ENCODE measurements at regions not wholly inside any gene's neighbourhood (a gene's known extent, or its start where the extent isn't known, plus 50 kb on each side); places are given as distances from the start of the nearest gene placed in this dataset.

DNA sequence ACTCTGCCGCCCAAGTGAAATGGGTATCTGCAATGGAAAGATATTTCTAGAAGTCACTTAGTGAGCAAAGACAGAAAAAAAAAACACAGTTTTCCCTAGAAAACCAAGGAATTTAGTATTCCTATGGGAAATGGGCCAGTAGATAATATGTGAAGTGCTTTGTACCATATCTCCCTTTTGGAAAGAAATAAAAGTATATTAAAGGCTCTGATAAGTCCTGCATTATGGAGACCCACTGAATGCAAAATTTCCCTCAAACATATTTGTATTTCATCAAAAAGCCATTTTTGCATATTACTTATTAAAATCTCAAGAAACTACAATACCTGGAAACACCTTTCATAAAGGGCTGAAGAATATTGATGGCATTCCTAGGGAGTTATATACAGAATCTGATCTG is 51.6 kb upstream of the DYNLRB2 start:
- TF ChIP-seq GATA3 (IDR thresholded peaks at IDR 0.05; ENCODE audit: low read depth, low read length) (no peak), GATA2 (IDR thresholded peaks at IDR 0.05; ENCODE audit: low read depth, low read length) (no peak)

DNA sequence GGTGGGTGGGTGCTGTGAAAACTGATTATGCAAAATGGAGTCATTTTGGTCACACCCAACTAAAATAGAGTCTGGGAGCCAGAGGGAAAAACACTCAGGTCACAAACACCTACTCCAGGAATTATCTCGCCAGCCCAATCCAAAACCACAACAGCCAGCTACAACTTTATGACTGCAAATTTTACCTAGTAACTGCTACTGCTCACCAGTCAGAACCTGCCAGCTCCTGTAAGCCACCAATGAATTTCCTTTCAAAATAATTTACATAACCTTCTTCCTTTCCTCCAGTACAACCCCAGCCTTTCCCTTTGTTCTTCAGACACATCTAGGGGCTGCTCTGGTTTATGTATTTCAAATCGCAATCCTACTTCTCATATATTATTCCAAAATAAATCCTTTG is 52.6 kb upstream of the DYNLRB2 start:
- TF ChIP-seq GATA2 (IDR thresholded peaks at IDR 0.05; ENCODE audit: low read depth, low read length) (no peak), GATA3 (IDR thresholded peaks at IDR 0.05; ENCODE audit: low read depth, low read length) (no peak)

DNA sequence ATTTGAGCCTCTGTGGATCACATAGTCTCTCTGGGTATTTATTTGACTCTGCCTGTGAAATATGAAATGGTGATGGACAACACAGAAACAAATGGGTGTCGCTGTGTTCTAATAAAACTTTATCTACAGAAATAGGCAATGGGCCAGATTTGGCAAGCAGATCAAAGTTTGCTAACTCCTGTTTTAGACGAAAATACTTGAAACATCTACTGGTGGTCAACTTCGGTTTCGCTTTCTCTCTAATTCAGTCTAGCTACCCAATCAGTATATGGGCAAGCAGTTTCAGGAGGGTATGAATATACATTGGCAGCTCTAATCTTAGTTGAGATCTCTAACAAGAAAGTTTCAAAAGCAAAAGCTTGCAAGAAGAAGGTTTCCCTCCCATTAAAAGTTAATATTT is 60.1 kb upstream of the DYNLRB2 start:
- TF ChIP-seq GATA2 (IDR thresholded peaks at IDR 0.05; ENCODE audit: low read depth, low read length) (no peak), GATA3 (IDR thresholded peaks at IDR 0.05; ENCODE audit: low read depth, low read length) (no peak)

DNA sequence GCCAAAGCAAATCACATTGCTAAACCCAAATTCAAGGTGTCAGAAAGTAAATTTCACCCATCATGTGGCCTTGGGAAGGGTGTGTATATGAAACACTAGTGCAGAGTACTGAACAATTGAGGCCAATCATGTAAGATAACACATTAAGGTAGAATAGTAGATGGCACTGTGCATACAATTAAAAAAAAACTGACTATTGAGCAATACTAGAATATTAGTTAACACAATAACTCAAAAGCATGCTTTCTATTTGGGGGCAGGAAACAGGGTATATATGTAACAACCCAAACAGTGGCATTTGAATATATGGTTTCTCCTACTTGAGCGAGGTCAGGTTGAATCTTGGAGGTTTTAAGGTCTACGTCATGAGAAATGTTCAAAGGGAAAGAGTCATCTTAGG is 63.0 kb upstream of the DYNLRB2 start:
- TF ChIP-seq GATA3 (IDR thresholded peaks at IDR 0.05; ENCODE audit: low read depth, low read length) (no peak), GATA2 (IDR thresholded peaks at IDR 0.05; ENCODE audit: low read depth, low read length) (no peak)

DNA sequence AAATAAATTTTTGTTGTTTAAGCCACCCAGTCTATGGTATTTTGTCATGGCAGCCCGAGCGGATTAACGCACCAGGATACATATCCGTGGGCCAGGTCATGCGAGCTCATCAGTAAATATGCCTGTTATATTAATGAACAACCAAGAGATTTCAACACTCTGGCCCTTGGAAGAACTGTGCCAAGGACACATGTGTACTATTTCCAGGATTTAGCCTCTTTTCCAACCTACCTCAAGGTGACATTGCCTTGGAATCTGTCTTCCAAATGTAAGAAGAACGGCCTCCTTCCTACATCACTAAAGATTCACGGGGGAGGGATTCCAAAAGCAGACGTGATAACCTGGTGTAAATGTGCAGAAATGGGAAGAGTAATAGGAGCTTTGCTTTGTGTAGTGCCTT is 72.8 kb upstream of the DYNLRB2 start:
- TF ChIP-seq GATA2 (IDR thresholded peaks at IDR 0.05; ENCODE audit: low read depth, low read length): no peak
- TF ChIP-seq GATA3 (IDR thresholded peaks at IDR 0.05; ENCODE audit: low read depth, low read length): no peak

DNA sequence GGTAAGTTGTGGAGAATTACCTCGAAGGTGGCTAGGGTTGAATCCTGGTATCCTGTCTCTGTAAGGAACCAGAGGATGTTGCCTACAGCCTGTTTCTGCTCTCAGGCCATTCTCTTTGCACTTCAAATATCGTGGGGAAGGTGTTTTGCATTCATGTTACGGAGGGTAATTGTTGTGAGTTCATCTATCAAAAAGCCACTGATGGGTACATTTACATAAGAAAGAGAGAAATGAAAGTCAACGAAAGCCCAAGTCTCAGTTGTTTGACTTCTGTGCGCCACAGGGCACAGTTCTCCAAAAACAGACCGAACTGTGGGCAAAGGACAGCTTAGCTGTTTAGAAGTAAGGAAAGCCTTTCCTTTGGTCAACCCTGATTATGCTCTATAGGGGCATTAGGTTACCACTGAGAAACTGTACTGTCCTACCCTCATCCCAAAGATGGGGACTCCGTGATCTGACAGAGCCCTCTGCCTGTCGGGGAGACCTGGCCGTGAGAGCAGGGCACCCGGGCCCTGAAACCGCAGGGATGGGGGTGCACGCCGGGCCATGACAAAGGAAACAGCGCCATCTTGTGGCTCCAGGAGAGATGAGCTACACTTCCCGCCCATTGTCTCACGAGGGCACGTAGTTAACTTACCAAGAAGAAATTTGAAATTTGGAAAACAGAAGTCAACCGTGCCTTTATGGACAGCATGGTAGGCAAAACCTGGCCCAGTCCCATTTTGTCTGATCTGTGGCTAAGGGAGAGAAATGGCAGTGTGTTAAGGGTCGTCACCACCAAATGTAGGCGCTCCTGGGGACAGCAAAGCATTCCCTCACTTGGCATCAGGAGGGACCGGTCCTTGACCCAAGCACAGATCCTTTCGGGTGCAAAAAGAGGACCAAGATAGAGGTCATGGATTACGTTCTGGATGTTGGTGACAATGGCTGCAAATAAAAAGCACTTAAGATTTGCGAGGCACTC is 74.5 kb upstream of the DYNLRB2 start:
- no peak for TF ChIP-seq GATA3 (IDR thresholded peaks at IDR 0.05; ENCODE audit: low read depth, low read length)
- TF ChIP-seq GATA2 (IDR thresholded peaks at IDR 0.05; ENCODE audit: low read depth, low read length): no peak

DNA sequence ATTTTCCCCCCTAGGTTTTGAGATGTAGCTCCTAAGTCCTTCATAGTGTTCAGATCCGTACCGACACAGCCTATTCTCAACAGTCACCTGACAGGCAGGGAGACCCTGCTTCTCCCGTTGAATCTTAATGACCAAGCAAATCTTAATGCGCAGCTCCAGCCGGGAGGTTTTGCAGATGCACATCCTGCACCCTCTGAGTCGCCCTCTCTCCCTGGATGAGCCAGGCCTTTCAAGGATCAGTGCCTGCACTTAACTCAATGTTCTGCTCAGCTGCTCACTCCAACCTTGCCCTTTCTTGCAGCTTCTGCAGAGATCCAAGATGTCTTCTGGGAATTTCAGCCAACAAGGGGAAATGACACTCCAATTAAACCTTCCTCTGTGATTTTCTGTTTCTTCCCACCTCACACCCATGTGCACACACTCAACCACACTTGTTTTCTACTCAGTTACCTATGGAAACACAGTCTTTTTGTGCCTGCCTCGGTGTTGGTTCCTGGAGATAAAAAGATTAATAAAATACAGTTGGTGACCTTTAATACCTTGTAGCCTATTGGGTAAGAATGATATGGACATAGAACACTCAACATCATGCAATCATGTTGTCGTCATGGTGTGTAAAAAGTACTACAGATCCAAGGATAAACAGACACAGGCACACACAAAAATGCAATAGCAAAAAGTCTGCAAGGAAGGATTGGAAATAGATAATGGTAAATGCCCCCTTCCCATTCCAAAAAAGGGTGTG is 76.9 kb upstream of the DYNLRB2 start:
- TF ChIP-seq GATA2 (IDR thresholded peaks at IDR 0.05; ENCODE audit: low read depth, low read length) (no peak), GATA3 (IDR thresholded peaks at IDR 0.05; ENCODE audit: low read depth, low read length) (no peak)

DNA sequence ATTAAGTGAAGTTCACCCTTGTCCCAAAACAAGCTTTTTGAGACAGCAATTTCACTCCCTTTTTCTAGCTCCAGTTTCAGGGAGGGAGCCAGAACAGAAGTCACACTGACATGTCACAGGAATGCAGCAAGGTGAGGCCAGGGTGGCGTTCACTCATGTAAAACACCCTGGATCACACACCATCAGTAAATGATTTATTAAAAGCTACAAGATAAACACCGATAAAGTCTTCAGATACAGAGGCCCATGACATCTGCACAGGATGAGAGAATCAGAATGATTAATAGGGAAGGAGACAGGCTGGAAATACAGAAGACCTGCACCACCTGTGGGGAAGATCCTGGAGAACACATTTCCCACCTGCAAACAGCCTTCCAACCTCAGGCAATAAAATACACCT is 77.5 kb upstream of the DYNLRB2 start:
- no peak for TF ChIP-seq GATA2 (IDR thresholded peaks at IDR 0.05; ENCODE audit: low read depth, low read length)

DNA sequence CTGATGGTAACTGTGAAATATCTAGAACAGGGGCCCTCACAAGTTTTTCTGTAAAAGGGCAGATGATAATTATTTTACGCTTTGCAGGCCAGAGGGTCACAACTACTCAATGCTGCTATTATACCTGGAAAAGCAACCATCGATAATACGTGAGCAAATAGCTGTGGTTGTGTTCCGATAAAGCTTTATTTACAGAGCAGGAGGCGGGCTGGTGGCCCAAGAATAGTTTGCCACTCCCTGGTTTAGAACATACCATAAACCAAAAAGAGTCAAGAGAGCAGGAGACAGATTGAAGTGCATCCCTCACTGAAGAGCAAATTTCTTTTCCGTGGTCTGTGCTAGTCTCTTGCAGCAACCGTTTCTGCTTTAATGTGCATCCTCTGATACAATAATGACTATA is 77.9 kb upstream of the DYNLRB2 start:
- TF ChIP-seq GATA3 (IDR thresholded peaks at IDR 0.05; ENCODE audit: low read depth, low read length): no peak

DNA sequence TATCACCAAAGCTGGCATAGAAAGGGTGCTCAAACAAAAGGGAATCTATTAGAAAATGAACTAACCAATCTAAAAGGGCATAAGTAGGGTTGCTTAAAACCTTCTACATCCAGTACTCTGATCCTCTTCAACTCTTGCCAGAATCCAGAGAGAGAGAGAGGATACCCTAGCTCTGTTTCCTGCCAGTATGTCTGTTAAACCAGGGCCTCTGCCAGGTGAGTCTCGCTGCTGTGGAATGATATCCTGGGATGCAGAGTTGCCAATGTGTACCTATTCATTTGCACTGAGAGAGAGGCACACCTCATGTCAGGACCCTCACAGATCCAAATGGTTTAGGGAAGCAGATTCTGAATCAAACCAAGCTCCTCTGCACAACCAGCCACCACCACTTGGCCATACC is 79.8 kb upstream of the DYNLRB2 start:
- TF ChIP-seq GATA2 (IDR thresholded peaks at IDR 0.05; ENCODE audit: low read depth, low read length) (no peak), GATA3 (IDR thresholded peaks at IDR 0.05; ENCODE audit: low read depth, low read length) (no peak)

DNA sequence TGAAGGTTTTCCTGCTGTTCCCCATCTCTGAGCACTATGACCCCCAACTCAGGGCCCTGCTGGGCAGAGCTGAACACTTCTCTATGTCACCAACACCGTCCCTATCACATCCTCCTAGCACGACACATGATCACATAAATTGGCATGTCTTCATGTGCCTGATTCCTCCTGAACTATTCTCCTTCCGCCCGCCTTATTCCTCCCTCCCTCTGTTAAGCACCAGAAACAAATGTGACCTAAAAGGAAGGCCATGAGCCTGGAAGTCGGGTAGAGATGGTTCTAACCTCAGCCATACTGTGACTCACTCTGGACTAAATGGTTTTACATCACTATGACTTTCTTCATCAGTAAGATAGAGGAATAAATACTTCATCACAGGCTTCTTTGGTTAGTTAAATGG is 80.8 kb upstream of the DYNLRB2 start:
- TF ChIP-seq GATA3 (IDR thresholded peaks at IDR 0.05; ENCODE audit: low read depth, low read length): no peak
- no peak for TF ChIP-seq GATA2 (IDR thresholded peaks at IDR 0.05; ENCODE audit: low read depth, low read length)

DNA sequence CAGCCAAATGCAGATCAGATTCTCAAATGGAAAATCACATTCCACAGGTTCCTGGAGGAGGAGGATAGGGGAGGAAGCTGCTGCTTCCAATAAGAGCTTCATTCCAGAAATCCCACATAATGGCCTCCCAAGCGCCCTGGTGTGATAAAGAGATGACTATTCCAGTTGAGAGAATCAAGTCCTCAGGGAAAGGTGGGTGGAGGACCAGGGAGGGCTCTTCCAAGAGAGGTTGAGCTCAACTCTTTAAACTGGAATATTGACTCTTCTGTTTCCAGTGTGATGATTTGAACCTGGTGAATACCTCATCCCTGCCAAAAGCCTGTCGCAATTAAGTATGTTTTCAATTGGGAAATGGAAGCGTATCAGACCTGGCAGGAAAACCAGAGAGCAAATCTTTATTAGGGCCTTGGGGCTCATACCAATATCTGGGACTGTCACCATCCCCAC is 81.4 kb upstream of the DYNLRB2 start:
- TF ChIP-seq GATA2 (IDR thresholded peaks at IDR 0.05; ENCODE audit: low read depth, low read length) (no peak), GATA3 (IDR thresholded peaks at IDR 0.05; ENCODE audit: low read depth, low read length) (no peak)

DNA sequence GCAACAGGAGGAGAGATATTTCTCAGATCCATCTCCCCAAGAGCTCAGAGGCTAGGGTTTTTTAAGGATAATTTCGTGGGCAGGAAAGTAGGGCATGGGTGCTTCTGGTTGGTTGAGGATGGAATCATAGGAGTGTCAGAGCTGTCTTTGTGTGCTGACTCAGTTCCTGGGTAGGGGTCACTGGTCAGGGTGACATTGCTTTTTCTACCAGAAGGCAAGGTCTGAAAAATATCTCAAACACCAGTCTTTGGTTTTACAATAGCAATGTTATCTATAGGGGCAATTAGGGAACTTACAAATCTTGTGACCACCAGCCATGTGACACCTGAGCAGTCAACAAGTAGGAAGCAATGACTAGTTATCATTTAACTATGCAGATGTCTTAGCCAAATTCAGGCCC is 82.9 kb upstream of the DYNLRB2 start:
- no peak for TF ChIP-seq GATA2 (IDR thresholded peaks at IDR 0.05; ENCODE audit: low read depth, low read length)
- TF ChIP-seq GATA3 (IDR thresholded peaks at IDR 0.05; ENCODE audit: low read depth, low read length): no peak

DNA sequence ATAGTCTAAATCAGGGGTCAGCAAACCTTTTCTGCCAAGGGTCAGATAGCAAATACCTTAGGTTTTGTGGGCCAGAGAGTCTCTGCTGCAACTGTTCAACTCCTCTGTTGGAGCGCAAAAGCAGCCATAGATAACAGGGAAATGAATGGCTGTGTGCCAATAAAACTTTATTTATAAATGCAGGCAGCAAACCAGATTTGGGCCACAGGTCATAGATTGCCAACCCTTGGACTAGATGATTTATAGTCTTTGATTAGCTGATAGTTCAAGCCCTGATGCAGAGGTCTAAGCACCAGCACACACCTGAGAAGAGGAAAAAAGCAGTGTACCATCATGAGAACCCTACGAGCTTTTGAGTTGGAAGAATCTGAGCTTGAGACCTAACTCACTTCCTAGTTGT is 86.0 kb upstream of the DYNLRB2 start:
- TF ChIP-seq GATA2 (IDR thresholded peaks at IDR 0.05; ENCODE audit: low read depth, low read length): no peak
- TF ChIP-seq GATA3 (IDR thresholded peaks at IDR 0.05; ENCODE audit: low read depth, low read length): no peak

DNA sequence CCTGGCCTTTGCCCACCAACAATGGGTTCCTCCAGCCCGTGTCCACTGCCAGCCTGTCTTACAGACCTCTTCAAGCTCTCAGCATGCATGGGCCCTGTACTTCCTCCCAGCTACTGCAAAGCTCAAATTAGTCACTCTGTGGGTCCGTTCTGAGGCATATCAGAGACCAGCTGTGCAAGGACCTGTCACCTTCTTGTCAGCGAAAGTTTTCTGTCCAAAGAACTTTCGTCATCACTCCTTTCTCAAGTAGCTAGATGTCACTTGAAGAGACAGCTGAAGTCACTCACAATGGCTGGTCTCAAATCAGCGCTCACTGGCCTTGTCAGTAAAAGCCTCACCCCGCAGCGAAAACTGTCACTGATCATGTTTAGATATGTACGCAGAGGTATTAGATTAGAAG is 91.4 kb upstream of the DYNLRB2 start:
- TF ChIP-seq GATA3 (IDR thresholded peaks at IDR 0.05; ENCODE audit: low read depth, low read length) (no peak), GATA2 (IDR thresholded peaks at IDR 0.05; ENCODE audit: low read depth, low read length) (no peak)
